H1 (cell line): ENCODE measurements at regions not wholly inside any gene's neighbourhood (a gene's known extent, or its start where the extent isn't known, plus 50 kb on each side); places are given as distances from the start of the nearest gene placed in this dataset.
A peak's percentile ranks its signal among the peaks of the same experiment; 100 is the strongest.

Experiments
- ATF3 ChIP-seq: IDR thresholded peaks from 2 replicates; pipeline ENCODE4 v1.6.1; 2011; ENCODE audit warnings: low read depth, mild to moderate bottlenecking, low read length; ENCODE audit not compliant: insufficient read depth
- BCL11A ChIP-seq, 2 experiments: IDR thresholded peaks; one replicate each; pipeline ENCODE4 v1.6.1; 2011; ENCODE audit warnings: low read depth in 2 of 2, low read length in 2 of 2, mild to moderate bottlenecking in 2 of 2
- CHD1 ChIP-seq: IDR thresholded peaks from 2 replicates; pipeline ENCODE4 v1.6.1; 2012; ENCODE audit warnings: low read depth, low read length, improper control_type of control experiment
- CHD2 ChIP-seq: IDR thresholded peaks from 2 replicates; pipeline ENCODE4 v1.6.1; 2012; ENCODE audit warnings: low read length, improper control_type of control experiment
- CTBP2 ChIP-seq: IDR thresholded peaks from 2 replicates; pipeline ENCODE4 v1.7.0; 2011; ENCODE audit warnings: borderline replicate concordance, mild to moderate bottlenecking, moderate library complexity, mixed read lengths, low read length; ENCODE audit not compliant: insufficient read depth, insufficient read length
- CTCF ChIP-seq, 3 experiments: IDR thresholded peaks; 1 replicate in 2 of 3; 2 replicates in 1 of 3; pipeline versions ENCODE4 v1.5.1 to v1.6.1; 2011; ENCODE audit warnings: low read length in 3 of 3, mild to moderate bottlenecking in 3 of 3, inconsistent platforms in 2 of 3, low read depth in 1 of 3, moderate library complexity in 1 of 3; ENCODE audit not compliant: insufficient read depth in 1 of 3; ENCODE audit errors: control extremely low read depth in 1 of 3
- GTF2F1 ChIP-seq: IDR thresholded peaks from 2 replicates; pipeline ENCODE4 v1.6.1; 2012; ENCODE audit warnings: low read depth, low read length, improper control_type of control experiment, borderline replicate concordance
- HDAC2 ChIP-seq, 2 experiments: fragments of 300-600 bp in 1 of 2; sonication (generic) in 1 of 2; IDR thresholded peaks; 2 replicates each; pipeline ENCODE4 v1.6.1; 2011 to 2012; ENCODE audit warnings: low read depth in 2 of 2, low read length in 2 of 2, mild to moderate bottlenecking in 2 of 2, moderate library complexity in 2 of 2, borderline replicate concordance in 1 of 2, inconsistent platforms in 1 of 2
- MAFK ChIP-seq: IDR thresholded peaks from 2 replicates; pipeline ENCODE4 v1.6.1; 2012; ENCODE audit warnings: low read depth, mild to moderate bottlenecking, improper control_type of control experiment, low read length
- RNF2 ChIP-seq: fragments of 200-900, 300-1000 bp; sonication (generic); IDR thresholded peaks from 2 replicates; pipeline ENCODE4 v1.7.1; 2016; ENCODE audit warnings: borderline replicate concordance, low read depth, mild to moderate bottlenecking, antibody characterized with exemption, low read length; ENCODE audit not compliant: poor library complexity, severe bottlenecking; ENCODE audit errors: missing control alignments
- SIN3A ChIP-seq, 2 experiments: IDR thresholded peaks in 1 of 2; conservative IDR thresholded peaks in 1 of 2; 2 replicates each; pipeline ENCODE4 v1.6.1; 2011 to 2012; ENCODE audit warnings: low read length in 2 of 2, improper control_type of control experiment in 1 of 2, low read depth in 1 of 2, mild to moderate bottlenecking in 1 of 2
- SIX5 ChIP-seq: IDR thresholded peaks from 2 replicates; pipeline ENCODE4 v1.6.1; 2011; ENCODE audit warnings: mild to moderate bottlenecking, low read depth, low read length
- SP2 ChIP-seq: IDR thresholded peaks from 2 replicates; pipeline ENCODE4 v1.6.1; 2012; ENCODE audit warnings: mild to moderate bottlenecking, low read length, inconsistent platforms
- SRF ChIP-seq: IDR thresholded peaks from 2 replicates; pipeline ENCODE4 v1.6.1; 2011; ENCODE audit warnings: mild to moderate bottlenecking, low read depth, low read length, moderate library complexity
- TAF7 ChIP-seq: optimal IDR thresholded peaks from 2 replicates; pipeline ENCODE3; 2011; ENCODE audit warnings: low read depth, mild to moderate bottlenecking, inconsistent platforms, low read length, moderate library complexity, borderline replicate concordance
- TBP ChIP-seq: IDR thresholded peaks from 2 replicates; pipeline ENCODE4 v1.6.1; 2011; ENCODE audit warnings: low read depth, low read length, improper control_type of control experiment
- TCF12 ChIP-seq: IDR thresholded peaks from 2 replicates; pipeline ENCODE4 v1.6.1; 2011; ENCODE audit warnings: low read depth, mild to moderate bottlenecking, low read length
- TEAD4 ChIP-seq: IDR thresholded peaks from 2 replicates; pipeline ENCODE4 v1.6.1; 2012; ENCODE audit warnings: low read depth, low read length, inconsistent platforms, mixed read lengths
- USF2 ChIP-seq: IDR thresholded peaks from 2 replicates; pipeline ENCODE4 v1.6.1; 2011; ENCODE audit warnings: low read length, improper control_type of control experiment
- ZNF274 ChIP-seq: IDR thresholded peaks from 2 replicates; pipeline ENCODE4 v1.7.0; 2012; ENCODE audit warnings: low read length, borderline replicate concordance; ENCODE audit errors: extremely low read depth

GRCh38 chr1:219812491-219813203 lies 115.7 kb downstream of the SLC30A10 start (continued):
- TF ChIP-seq CHD2 = no peak
- TF ChIP-seq MAFK = no peak
- 0 out of 2 replicates have a peak, but pooled peaks have one; percentile 6 for TF ChIP-seq ATF3
- TF ChIP-seq GTF2F1 = no peak
- peak in 2 of 3 experiments; percentile 86 to 93; a peak in 3 of 4 replicates for TF ChIP-seq CTCF (IDR thresholded peaks at IDR 0.05; ENCODE audit: control extremely low read depth in 1 of 3, insufficient read depth in 1 of 3, low read depth in 1 of 3, low read length in 3 of 3)
- no peak for TF ChIP-seq BCL11A (IDR thresholded peaks at IDR 0.05; ENCODE audit: low read depth in 2 of 2, low read length in 2 of 2)
- no peak for TF ChIP-seq USF2
- TF ChIP-seq HDAC2 (IDR thresholded peaks at IDR 0.05; ENCODE audit: borderline replicate concordance in 1 of 2, low read depth in 2 of 2, low read length in 2 of 2) = no peak
- TF ChIP-seq CTBP2 = no peak
- no peak for TF ChIP-seq SRF
- TF ChIP-seq TBP = no peak
- TF ChIP-seq TAF7 = no peak
- no peak for TF ChIP-seq SIX5
- TF ChIP-seq TEAD4 = no peak
- TF ChIP-seq ZNF274 = no peak
- no peak for TF ChIP-seq CHD1
- no peak for TF ChIP-seq TCF12
- TF ChIP-seq SIN3A (conservative IDR thresholded peaks at IDR 0.05 in 1 of 2, IDR thresholded peaks at IDR 0.05 in 1 of 2; ENCODE audit: low read depth in 1 of 2, low read length in 2 of 2) = no peak
- TF ChIP-seq SP2 = no peak
- no peak for TF ChIP-seq RNF2
